Pancreas (tissue), 10 donors: ENCODE measurements at regions not wholly inside any gene's neighbourhood (a gene's known extent, or its start where the extent isn't known, plus 50 kb on each side); places are given as distances from the start of the nearest gene placed in this dataset.

Experiments
- ATAC-seq, 4 donors: fragments of 200-7000 bp; cut with Tn5 transposase; one replicate each; pipeline versions ENCODE4 v1.8.0 to v1.9.1; 2020; ENCODE audit warnings: mild to moderate bottlenecking in 4 of 4, moderate library complexity in 4 of 4
- DNase-seq, 6 donors: peaks; one replicate each; pipeline ENCODE4 v3.0.0-alpha.2; 2020
- FAIRE-seq: peaks from 2 replicates; lab custom pipeline; 2012; peaks lifted over from hg19 to GRCh38; lab: Jason Lieb, UNC
- H3K27ac ChIP-seq, 4 donors: fragments of 200-600 bp; sonication (generic); 1 replicate in 3 of 4; 2 replicates in 1 of 4; pipeline versions ENCODE4 v1.5.0 to v1.8.0; 2020
- H3K27me3 ChIP-seq, 4 donors: fragments of 200-600 bp; one replicate each; pipeline ENCODE4 v1.8.0; 2021
- H3K36me3 ChIP-seq, 3 donors: fragments of 200-600 bp; sonication (generic) in 1 of 3; one replicate each; pipeline versions ENCODE4 v1.5.0 to v1.8.0; 2020 to 2021
- H3K4me1 ChIP-seq, 3 donors: fragments of 200-600 bp; one replicate each; pipeline ENCODE4 v1.8.0; 2021
- H3K4me3 ChIP-seq, 4 donors: fragments of 200-600 bp; sonication (generic) in 2 of 4; one replicate each; pipeline versions ENCODE4 v1.5.0 to v1.8.0; 2020 to 2021
- H3K9me3 ChIP-seq, 4 donors: fragments of 200-600 bp; one replicate each; pipeline ENCODE4 v1.8.0; 2021
- WGBS, 2 donors: extraction: QIAGEN DNeasy Blood & Tissue Kit; methylation state at CpG; one replicate each; pipeline ENCODE4 v1.1.7; 2013; 5-methylcytosine and 5-hydroxymethylcytosine counted together
- intact Hi-C, 3 donors: fragments of 100-400 bp; cut with DNase I; formaldehyde crosslinking; loops; one replicate each; pipeline versions ENCODE4 v1.11.1 to v1.14.2; 2022
- TF ChIP-seq, protein P1 (sequence below), 4 donors: fragments of 200-600 bp; sonication (generic) in 3 of 4; IDR thresholded peaks; one replicate each; pipeline versions ENCODE4 v1.5.0 to v1.8.0; 2021; ENCODE audit warnings: antibody characterized with exemption in 4 of 4
- donor health status: healthy with polysubstance abuse.
- donor health status: DM: no; HTN: no; CAD: no; lungs with moderate emphysema.
- donor health status: DM: no; HTN: no; CAD: no.
- donor health status: control.
- donor health status: control.
- donor health status: Bipolar disorder and iron deficiency.
- donor health status: DM: yes; HTN: yes; CAD: no.
- donor health status: DM: no; HTN: no; CAD: no.
- donor health status: DM: no; HTN: no; CAD: no.
- donor health status: DM: yes; HTN: yes; CAD: no.

GRCh38 chr20:43306837-43307236 lies 117.1 kb upstream of the PTPRT start:
- FAIRE-seq: no peak
- TF ChIP-seq, protein P1, sequence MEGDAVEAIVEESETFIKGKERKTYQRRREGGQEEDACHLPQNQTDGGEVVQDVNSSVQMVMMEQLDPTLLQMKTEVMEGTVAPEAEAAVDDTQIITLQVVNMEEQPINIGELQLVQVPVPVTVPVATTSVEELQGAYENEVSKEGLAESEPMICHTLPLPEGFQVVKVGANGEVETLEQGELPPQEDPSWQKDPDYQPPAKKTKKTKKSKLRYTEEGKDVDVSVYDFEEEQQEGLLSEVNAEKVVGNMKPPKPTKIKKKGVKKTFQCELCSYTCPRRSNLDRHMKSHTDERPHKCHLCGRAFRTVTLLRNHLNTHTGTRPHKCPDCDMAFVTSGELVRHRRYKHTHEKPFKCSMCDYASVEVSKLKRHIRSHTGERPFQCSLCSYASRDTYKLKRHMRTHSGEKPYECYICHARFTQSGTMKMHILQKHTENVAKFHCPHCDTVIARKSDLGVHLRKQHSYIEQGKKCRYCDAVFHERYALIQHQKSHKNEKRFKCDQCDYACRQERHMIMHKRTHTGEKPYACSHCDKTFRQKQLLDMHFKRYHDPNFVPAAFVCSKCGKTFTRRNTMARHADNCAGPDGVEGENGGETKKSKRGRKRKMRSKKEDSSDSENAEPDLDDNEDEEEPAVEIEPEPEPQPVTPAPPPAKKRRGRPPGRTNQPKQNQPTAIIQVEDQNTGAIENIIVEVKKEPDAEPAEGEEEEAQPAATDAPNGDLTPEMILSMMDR (IDR thresholded peaks at IDR 0.05): no peak
- Histone ChIP-seq H3K36me3 (no peaks in the 10 kb centered on the region), H3K27me3 (no peaks in the 10 kb centered on the region), H3K4me3 (no peak overlapping the region), H3K9me3 (no peaks in the 10 kb centered on the region), H3K27ac (no peak overlapping the region), H3K4me1 (no peaks in the 10 kb centered on the region)
- WGBS, 2 donors: 63% methylated on average over 4 of the region's 4 CpGs
- DNase-seq: no peak
- ATAC-seq: no peak
- intact Hi-C loops: no loop called here

- no peaks in the 10 kb centered on the region for H3K27me3 ChIP-seq
- H3K9me3 ChIP-seq: no peaks in the 10 kb centered on the region
- H3K4me1 ChIP-seq: no peaks in the 10 kb centered on the region
- DNase-seq (no peak), FAIRE-seq (no peak), ATAC-seq (no peak)
- TF ChIP-seq, protein P1 (IDR thresholded peaks at IDR 0.05): no peak
- no peak overlapping the region for H3K4me3 ChIP-seq
- no peaks in the 10 kb centered on the region for H3K36me3 ChIP-seq
- H3K27ac ChIP-seq: no peak overlapping the region
- intact Hi-C loops: no loop called here
These were observed 116.0 kb upstream of the PTPRT start for GRCh38 chr20:43305749-43306148.

DNA sequence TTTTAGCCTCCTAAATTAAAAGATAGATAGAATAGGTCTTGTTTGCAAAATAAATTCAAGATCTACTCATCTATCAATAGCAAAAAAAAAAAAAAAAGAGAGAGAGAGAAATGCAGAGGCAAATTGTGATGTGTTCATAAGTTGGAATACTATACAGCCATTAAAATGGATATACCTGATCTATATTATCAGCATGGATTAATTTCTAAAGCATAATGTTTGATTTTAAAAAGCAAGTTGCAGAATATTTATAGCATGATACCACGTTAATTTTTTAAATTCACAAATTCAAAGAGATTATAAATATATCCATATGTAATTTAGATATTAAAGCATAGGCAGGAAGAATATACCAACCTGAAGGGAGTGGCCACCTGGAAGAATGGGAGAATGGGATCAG lies 114.9 kb upstream of the PTPRT start:
- H3K27me3 ChIP-seq: no peaks in the 10 kb centered on the region
- WGBS, 2 donors: 62 to 84% methylated on average over 1 of the region's 1 CpG
- FAIRE-seq: no peak
- H3K27ac ChIP-seq: no peak overlapping the region
- intact Hi-C loops: no loop called here
- ATAC-seq: no peak
- H3K4me1 ChIP-seq: no peaks in the 10 kb centered on the region
- no peak for DNase-seq
- H3K4me3 ChIP-seq: no peak overlapping the region
- TF ChIP-seq, protein P1 (IDR thresholded peaks at IDR 0.05): no peak
- no peaks in the 10 kb centered on the region for H3K9me3 ChIP-seq
- no peaks in the 10 kb centered on the region for H3K36me3 ChIP-seq

GRCh38 chr20:43302936-43303335 lies 113.2 kb upstream of the PTPRT start:
- intact Hi-C loops: no loop called here
- TF ChIP-seq, protein P1 (IDR thresholded peaks at IDR 0.05): no peak

GRCh38 chr20:43300901-43301300 lies 111.2 kb upstream of the PTPRT start:
- ATAC-seq: no peak
- intact Hi-C loops: no loop called here
- Histone ChIP-seq H3K4me3 (no peak overlapping the region), H3K4me1 (no peaks in the 10 kb centered on the region), H3K27me3 (no peaks in the 10 kb centered on the region), H3K9me3 (no peaks in the 10 kb centered on the region), H3K27ac (no peak overlapping the region), H3K36me3 (no peaks in the 10 kb centered on the region)
- no peak for DNase-seq
- WGBS, 2 donors: 47 to 50% methylated on average over 2 of the region's 2 CpGs
- no peak for FAIRE-seq
- TF ChIP-seq, protein P1 (IDR thresholded peaks at IDR 0.05): no peak

More at GRCh38 chr20:43302936-43303335, 113.2 kb upstream of the PTPRT start:
- ATAC-seq: no peak
- Histone ChIP-seq H3K4me1 (no peaks in the 10 kb centered on the region), H3K4me3 (no peak overlapping the region), H3K36me3 (no peaks in the 10 kb centered on the region), H3K9me3 (no peaks in the 10 kb centered on the region), H3K27ac (no peak overlapping the region), H3K27me3 (no peaks in the 10 kb centered on the region)
- WGBS, 2 donors: 74 to 80% methylated on average over 4 of the region's 4 CpGs
- DNase-seq: no peak
- no peak for FAIRE-seq
